ENCODE measurements at regions not wholly inside any gene's neighbourhood (a gene's known extent, or its start where the extent isn't known, plus 50 kb on each side); places are given as distances from the start of the nearest gene placed in this dataset.

GRCh38 chr10:25076506-25077177 is 60.2 kb downstream of the THNSL1 start:
- Histone ChIP-seq H3K4me3 (no peak overlapping the region), H3K9me3 (no peaks in the 10 kb centered on the region), H3K36me3 (no peaks in the 10 kb centered on the region), H3K27me3 (no peaks in the 10 kb centered on the region), H3K27ac (no peak overlapping the region), H3K4me1 (peaks cover 6% of the 10 kb centered on the region)
- intact Hi-C loops (cut with DNase I) = no loop called here
- no peak for TF ChIP-seq CTCF (IDR thresholded peaks at IDR 0.05)
- no peak for DNase-seq
- no peak for ATAC-seq

- Histone ChIP-seq H3K27ac (no peak overlapping the region), H3K4me3 (no peak overlapping the region)
- no peak for ATAC-seq
These were observed 62.4 kb downstream of the THNSL1 start for GRCh38 chr10:25078658-25079431.

GRCh38 chr10:25080880-25081581 is 64.6 kb downstream of the THNSL1 start:
- Histone ChIP-seq H3K4me3 (no peak overlapping the region), H3K27ac (no peak overlapping the region), H3K9me3 (no peaks in the 10 kb centered on the region), H3K4me1 (peaks cover 6% of the 10 kb centered on the region), H3K27me3 (no peaks in the 10 kb centered on the region), H3K36me3 (no peaks in the 10 kb centered on the region)
- peak; percentile 91 for TF ChIP-seq CTCF (IDR thresholded peaks at IDR 0.05)
- ATAC-seq = peak; percentile 95
- intact Hi-C loops (cut with DNase I) = no loop called here
- DNase-seq = peak; percentile 78

More at GRCh38 chr10:25078658-25079431, 62.4 kb downstream of the THNSL1 start:
- Histone ChIP-seq H3K9me3 (no peaks in the 10 kb centered on the region), H3K27me3 (no peaks in the 10 kb centered on the region), H3K4me1 (peaks cover 6% of the 10 kb centered on the region), H3K36me3 (no peaks in the 10 kb centered on the region)
- DNase-seq = no peak
- intact Hi-C loops (cut with DNase I) = no loop called here
- TF ChIP-seq CTCF (IDR thresholded peaks at IDR 0.05) = no peak

- H3K4me1 ChIP-seq = peaks cover 6% of the 10 kb centered on the region
- TF ChIP-seq CTCF (IDR thresholded peaks at IDR 0.05) = no peak
- intact Hi-C loops (cut with DNase I) = no loop called here
- ATAC-seq = peak; percentile 59
- no peak overlapping the region for H3K4me3 ChIP-seq
- H3K9me3 ChIP-seq = no peaks in the 10 kb centered on the region
- H3K27me3 ChIP-seq = no peaks in the 10 kb centered on the region
- H3K36me3 ChIP-seq = no peaks in the 10 kb centered on the region
- no peak for DNase-seq
- peak overlapping the region; percentile 58 for H3K27ac ChIP-seq
These were observed 66.1 kb downstream of the THNSL1 start for GRCh38 chr10:25082276-25083204.

GRCh38 chr10:25083546-25084111 is 67.2 kb downstream of the THNSL1 start:
- no peak for DNase-seq
- H3K27me3 ChIP-seq = no peaks in the 10 kb centered on the region
- no peak for TF ChIP-seq CTCF (IDR thresholded peaks at IDR 0.05)
- peaks cover 6% of the 10 kb centered on the region for H3K4me1 ChIP-seq
- no peaks in the 10 kb centered on the region for H3K36me3 ChIP-seq
- H3K27ac ChIP-seq = no peak overlapping the region
- intact Hi-C loops (cut with DNase I) = no loop called here
- H3K9me3 ChIP-seq = no peaks in the 10 kb centered on the region
- no peak for ATAC-seq
- no peak overlapping the region for H3K4me3 ChIP-seq
